ENCODE measurements at regions not wholly inside any gene's neighbourhood (a gene's known extent, or its start where the extent isn't known, plus 50 kb on each side); places are given as distances from the start of the nearest gene placed in this dataset.
"Not testable (repeated sequence)": the region's sequence is repeated elsewhere in the genome, so short reads cannot be mapped to it uniquely, and the experiment has no call there.

DNA sequence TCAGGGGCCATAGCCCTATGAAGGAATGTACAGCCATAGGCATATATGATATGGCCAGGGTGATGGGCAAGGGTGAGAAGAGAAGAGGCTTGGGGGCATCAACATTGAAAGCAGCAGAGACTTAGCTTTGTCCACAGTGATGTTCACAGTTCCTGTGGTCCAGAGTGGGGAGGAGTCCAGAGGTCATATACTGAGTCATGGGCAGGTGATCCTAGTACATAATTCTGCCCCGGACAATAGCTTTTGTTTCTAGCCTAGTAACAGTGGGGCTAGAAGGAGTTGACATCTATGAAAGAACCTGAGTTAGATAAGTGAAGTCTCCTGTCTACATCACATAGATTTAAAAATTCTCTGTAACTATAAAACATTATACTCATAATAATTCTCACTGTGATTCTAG lies 496.3 kb upstream of the TNP1 start:
- TF ChIP-seq, protein P1, sequence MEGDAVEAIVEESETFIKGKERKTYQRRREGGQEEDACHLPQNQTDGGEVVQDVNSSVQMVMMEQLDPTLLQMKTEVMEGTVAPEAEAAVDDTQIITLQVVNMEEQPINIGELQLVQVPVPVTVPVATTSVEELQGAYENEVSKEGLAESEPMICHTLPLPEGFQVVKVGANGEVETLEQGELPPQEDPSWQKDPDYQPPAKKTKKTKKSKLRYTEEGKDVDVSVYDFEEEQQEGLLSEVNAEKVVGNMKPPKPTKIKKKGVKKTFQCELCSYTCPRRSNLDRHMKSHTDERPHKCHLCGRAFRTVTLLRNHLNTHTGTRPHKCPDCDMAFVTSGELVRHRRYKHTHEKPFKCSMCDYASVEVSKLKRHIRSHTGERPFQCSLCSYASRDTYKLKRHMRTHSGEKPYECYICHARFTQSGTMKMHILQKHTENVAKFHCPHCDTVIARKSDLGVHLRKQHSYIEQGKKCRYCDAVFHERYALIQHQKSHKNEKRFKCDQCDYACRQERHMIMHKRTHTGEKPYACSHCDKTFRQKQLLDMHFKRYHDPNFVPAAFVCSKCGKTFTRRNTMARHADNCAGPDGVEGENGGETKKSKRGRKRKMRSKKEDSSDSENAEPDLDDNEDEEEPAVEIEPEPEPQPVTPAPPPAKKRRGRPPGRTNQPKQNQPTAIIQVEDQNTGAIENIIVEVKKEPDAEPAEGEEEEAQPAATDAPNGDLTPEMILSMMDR (IDR thresholded peaks at IDR 0.05; ENCODE audit: insufficient read depth, missing control alignments), result no peak
- no peak for FAIRE-seq
- DNase-seq (ENCODE audit: insufficient read length, low spot score), result no peak

DNA sequence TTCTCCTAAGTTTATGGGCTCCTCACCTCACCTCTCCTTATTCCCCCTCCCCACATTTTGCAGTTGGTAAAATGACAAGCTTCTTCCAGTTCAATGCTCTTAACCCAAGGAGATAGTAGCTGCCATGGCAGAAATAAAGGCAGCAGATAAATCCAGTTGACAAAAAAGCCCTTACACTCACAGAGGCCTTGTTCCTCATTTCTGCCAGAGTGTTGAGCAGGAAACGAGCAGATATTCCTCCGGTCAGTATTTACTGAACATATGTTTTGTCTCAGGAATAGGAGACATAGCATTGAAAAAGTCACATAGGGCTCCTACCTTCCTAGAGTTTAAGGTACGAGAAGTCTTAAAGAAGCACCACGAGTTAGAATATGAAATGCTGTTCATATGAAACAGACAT lies 493.7 kb upstream of the TNP1 start:
- TF ChIP-seq, protein P1 (IDR thresholded peaks at IDR 0.05; ENCODE audit: insufficient read depth, missing control alignments), result no peak
- FAIRE-seq (no peak), DNase-seq (ENCODE audit: insufficient read length, low spot score) (no peak)

DNA sequence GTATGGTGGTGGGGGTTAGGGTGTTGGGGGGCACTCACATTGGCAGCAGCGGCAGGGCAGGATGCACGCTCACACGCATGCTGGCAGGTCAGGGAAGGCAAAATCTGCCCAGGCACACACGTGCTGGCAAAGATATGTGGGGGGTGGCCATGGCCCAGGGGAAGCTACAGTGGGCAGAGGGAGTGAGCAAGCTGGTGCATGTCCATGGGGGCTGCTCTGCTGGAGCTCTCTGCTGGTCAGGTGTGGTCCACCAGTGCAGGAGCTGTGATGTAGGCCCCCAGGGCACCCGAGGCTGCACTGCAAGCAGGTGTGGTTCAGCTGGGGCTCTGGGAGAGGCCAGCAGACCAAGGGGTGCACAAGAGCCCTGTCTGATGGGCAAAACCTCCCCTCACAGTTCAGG lies 491.5 kb upstream of the TNP1 start:
- no peak for DNase-seq (ENCODE audit: insufficient read length, low spot score)
- FAIRE-seq, result no peak
- TF ChIP-seq, protein P1 (IDR thresholded peaks at IDR 0.05; ENCODE audit: insufficient read depth, missing control alignments), result no peak

DNA sequence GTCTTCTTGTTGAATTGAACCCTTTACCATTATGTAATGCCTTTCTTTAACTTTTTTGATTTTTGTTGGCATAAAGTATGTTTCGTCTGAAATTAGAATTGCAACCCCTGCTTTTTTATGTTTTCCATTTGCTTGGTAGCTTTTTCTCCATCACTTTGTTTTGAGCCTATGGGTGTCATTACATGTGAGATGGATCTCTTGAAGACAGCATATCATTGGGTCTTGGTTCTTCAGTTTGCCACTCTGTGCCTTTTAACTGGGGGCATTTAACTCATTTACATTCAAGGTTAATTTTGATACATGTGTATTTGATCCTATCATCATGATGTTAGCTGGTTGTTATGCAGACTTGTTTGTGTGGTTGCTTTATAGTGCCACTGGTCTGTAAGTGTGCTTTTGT lies 489.4 kb upstream of the TNP1 start:
- DNase-seq (ENCODE audit: insufficient read length, low spot score) (no peak), FAIRE-seq (no peak)
- TF ChIP-seq, protein P1 (IDR thresholded peaks at IDR 0.05; ENCODE audit: insufficient read depth, missing control alignments), result no peak

DNA sequence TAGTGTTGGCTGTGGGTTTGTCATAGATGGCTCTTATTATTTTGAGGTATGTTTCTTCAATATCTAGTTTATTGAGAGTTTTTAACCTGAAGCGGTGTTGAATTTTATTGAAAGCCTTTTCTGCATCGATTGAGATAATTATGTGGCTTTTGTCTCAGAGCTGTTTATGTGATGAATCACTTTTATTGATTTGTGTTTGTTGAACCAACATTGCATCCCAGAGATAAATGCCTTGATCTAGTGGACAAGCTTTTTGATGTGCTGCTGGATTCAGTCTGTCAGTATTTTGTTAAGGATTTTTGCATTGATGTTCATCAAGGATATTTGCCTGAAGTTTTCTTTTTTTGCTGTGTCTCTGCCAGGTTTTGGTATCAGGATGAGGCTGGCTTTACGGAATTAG lies 487.8 kb upstream of the TNP1 start:
- FAIRE-seq; DNase-seq (ENCODE audit: insufficient read length, low spot score): not testable (repeated sequence)

DNA sequence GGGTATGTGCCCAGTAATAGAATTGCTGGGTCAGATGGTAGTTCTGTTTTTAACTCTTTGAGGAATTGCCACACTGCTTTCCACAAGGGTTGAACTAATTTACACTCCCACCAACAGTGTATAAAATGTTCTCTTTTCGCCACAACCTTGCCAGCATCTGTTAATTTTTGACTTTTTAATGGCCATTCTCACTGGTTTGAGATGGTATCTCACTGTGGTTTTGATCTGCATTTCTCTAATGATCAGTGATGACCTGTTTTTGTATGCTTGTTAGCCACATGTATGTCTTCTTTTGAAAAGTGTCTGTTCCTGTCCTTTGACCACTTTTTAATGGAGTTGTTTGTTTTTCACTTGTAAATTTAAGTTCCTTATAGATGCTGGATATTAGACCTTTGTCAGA lies 486.2 kb upstream of the TNP1 start:
- not testable (repeated sequence) for DNase-seq (ENCODE audit: insufficient read length, low spot score); FAIRE-seq

DNA sequence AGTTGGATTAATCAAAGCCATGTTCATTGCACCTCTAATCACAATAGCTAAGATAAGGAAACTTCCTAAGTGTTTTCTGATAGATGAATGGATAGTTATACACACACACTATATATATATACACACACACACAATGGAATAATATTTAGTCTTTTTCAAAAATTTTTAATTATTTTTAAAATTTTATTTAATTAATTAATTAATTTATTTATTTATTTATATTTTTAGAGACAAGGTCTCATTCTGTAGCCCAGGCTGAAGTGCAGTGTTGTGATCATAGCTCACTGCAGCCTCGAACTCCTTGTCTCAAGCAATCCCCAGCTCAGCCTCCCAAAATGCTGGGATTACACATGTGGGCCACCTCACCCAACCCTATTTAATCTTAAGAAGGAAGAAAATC lies 481.0 kb upstream of the TNP1 start:
- TF ChIP-seq, protein P1 (IDR thresholded peaks at IDR 0.05; ENCODE audit: insufficient read depth, missing control alignments), result no peak
- DNase-seq (ENCODE audit: insufficient read length, low spot score) (no peak), FAIRE-seq (no peak)

DNA sequence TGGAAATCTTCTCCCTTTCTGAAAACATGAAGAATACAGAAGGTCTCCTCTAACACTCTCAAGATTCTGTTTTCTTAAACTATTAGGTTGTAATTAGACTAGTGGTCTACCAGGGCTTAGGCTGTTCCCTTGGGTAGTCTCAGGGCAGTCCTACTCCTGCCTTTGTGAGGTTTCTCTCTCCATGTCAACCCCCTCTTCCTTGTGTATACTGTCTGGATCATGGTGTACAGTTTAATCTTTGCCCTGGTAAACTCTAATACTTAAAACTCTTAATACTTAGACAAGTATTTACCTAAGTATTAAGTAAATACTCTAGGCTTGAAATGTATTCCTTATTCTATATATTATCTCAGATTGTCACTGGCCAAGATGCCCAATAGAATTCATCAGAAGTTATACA lies 480.3 kb upstream of the TNP1 start:
- DNase-seq (ENCODE audit: insufficient read length, low spot score) (no peak), FAIRE-seq (no peak)
- TF ChIP-seq, protein P1 (IDR thresholded peaks at IDR 0.05; ENCODE audit: insufficient read depth, missing control alignments), result no peak
